ENCODE measurements at regions not wholly inside any gene's neighbourhood (a gene's known extent, or its start where the extent isn't known, plus 50 kb on each side); places are given as distances from the start of the nearest gene placed in this dataset.

DNA sequence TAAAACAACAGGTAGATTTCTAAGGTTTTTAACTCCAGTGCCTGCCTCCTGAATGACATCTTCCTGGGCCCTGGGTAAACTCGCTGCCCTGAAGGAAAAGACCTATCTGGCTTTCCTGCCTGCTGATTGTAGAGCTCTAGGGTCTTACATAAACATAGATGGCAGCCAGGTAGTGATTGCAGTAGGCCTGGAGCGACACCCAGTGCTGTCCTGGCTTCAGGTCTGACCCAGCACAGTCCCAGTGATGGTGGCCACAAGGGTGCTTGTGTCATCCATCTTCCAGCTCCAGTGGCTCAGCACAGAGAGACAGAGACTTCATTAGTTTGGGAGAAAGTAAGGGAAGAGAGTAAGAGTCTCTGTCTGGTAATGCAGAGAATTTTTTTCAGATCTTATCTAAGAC lies 542.9 kb upstream of the IMPG1 start:
- TF ChIP-seq, protein P1, sequence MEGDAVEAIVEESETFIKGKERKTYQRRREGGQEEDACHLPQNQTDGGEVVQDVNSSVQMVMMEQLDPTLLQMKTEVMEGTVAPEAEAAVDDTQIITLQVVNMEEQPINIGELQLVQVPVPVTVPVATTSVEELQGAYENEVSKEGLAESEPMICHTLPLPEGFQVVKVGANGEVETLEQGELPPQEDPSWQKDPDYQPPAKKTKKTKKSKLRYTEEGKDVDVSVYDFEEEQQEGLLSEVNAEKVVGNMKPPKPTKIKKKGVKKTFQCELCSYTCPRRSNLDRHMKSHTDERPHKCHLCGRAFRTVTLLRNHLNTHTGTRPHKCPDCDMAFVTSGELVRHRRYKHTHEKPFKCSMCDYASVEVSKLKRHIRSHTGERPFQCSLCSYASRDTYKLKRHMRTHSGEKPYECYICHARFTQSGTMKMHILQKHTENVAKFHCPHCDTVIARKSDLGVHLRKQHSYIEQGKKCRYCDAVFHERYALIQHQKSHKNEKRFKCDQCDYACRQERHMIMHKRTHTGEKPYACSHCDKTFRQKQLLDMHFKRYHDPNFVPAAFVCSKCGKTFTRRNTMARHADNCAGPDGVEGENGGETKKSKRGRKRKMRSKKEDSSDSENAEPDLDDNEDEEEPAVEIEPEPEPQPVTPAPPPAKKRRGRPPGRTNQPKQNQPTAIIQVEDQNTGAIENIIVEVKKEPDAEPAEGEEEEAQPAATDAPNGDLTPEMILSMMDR (optimal IDR thresholded peaks at IDR 0.05 in 1 of 3, IDR thresholded peaks at IDR 0.05 in 1 of 3, conservative IDR thresholded peaks at IDR 0.05 in 1 of 3; ENCODE audit: extremely low read depth in 1 of 3, insufficient read depth in 2 of 3, low read length in 3 of 3) = no peak
- no peak for TF ChIP-seq EZH2 (IDR thresholded peaks at IDR 0.05; ENCODE audit: low read length)

All from keratinocyte (primary cell).